ENCODE measurements at regions not wholly inside any gene's neighbourhood (a gene's known extent, or its start where the extent isn't known, plus 50 kb on each side); places are given as distances from the start of the nearest gene placed in this dataset.
"Not testable (repeated sequence)": the region's sequence is repeated elsewhere in the genome, so short reads cannot be mapped to it uniquely, and the experiment has no call there.

- TF ChIP-seq POLR2A (IDR thresholded peaks at IDR 0.05; ENCODE audit: extremely low read depth, insufficient read length); MYC (IDR thresholded peaks at IDR 0.05; ENCODE audit: low read depth, low read length): not testable (repeated sequence)
These were observed 1522.7 kb downstream of the AMY1C start for GRCh38 chr1:105272376-105272775.
